GM23338 (cell line): ENCODE measurements at regions not wholly inside any gene's neighbourhood (a gene's known extent, or its start where the extent isn't known, plus 50 kb on each side); places are given as distances from the start of the nearest gene placed in this dataset.
A peak's percentile ranks its signal among the peaks of the same experiment; 100 is the strongest.

Source experiments
- ATAC-seq: fragments of 200-7000 bp; cut with Tn5 transposase; 3 replicates; pipeline ENCODE4 v1.9.1; 2020
- DNase-seq: peaks from one replicate; pipeline ENCODE4 v3.0.0-alpha.2; 2015; ENCODE audit warnings: low spot score
- H2AFZ ChIP-seq: fragments of 200-600 bp; sonication (generic); 2 replicates; pipeline ENCODE4 v1.8.0; 2016; ENCODE audit warnings: antibody characterized with exemption, mild to moderate bottlenecking, moderate library complexity
- H3F3A ChIP-seq: fragments of 200-600 bp; sonication (generic); replicated peaks from 2 replicates; pipeline ENCODE4 v1.8.0; 2017; ENCODE audit warnings: antibody characterized with exemption, mixed run types, low read depth
- H3K27ac ChIP-seq: fragments of 200-600 bp; sonication (generic); 2 replicates; pipeline ENCODE4 v1.6.1; 2016; ENCODE audit warnings: low read depth
- H3K27me3 ChIP-seq: fragments of 200-600 bp; sonication (generic); 2 replicates; pipeline ENCODE4 v1.8.0; 2016; ENCODE audit warnings: mild to moderate bottlenecking, mixed run types, moderate library complexity; ENCODE audit not compliant: insufficient read depth
- H3K36me3 ChIP-seq: fragments of 200-600 bp; sonication (generic); 2 replicates; pipeline ENCODE4 v1.8.0; 2016; ENCODE audit warnings: mild to moderate bottlenecking; ENCODE audit not compliant: insufficient read depth
- H3K4me1 ChIP-seq: fragments of 200-600 bp; sonication (generic); 2 replicates; pipeline ENCODE4 v1.8.0; 2016; ENCODE audit warnings: mild to moderate bottlenecking, moderate library complexity; ENCODE audit not compliant: insufficient read depth
- H3K4me2 ChIP-seq: fragments of 200-600 bp; sonication (generic); 2 replicates; pipeline ENCODE4 v1.7.1; 2017; ENCODE audit warnings: mixed run types
- H3K4me3 ChIP-seq: fragments of 200-600 bp; sonication (generic); 2 replicates; pipeline ENCODE4 v1.6.1; 2016; ENCODE audit warnings: mixed run types
- H3K79me2 ChIP-seq: fragments of 200-600 bp; sonication (generic); replicated peaks from 2 replicates; pipeline ENCODE4 v1.8.0; 2017; ENCODE audit warnings: mild to moderate bottlenecking; ENCODE audit not compliant: insufficient read depth
- H3K9me2 ChIP-seq: fragments of 200-600 bp; sonication (generic); 2 replicates; pipeline ENCODE4 v1.8.0; 2017; ENCODE audit not compliant: insufficient read depth
- H4K20me1 ChIP-seq: fragments of 200-600 bp; sonication (generic); replicated peaks from 2 replicates; pipeline ENCODE4 v1.8.0; 2017; ENCODE audit warnings: mild to moderate bottlenecking; ENCODE audit not compliant: insufficient read depth
- H3K27ac Mint-ChIP-seq: 2 replicates; pipeline ENCODE4 v1.8.0; 2020; ENCODE audit warnings: inconsistent platforms, mild to moderate bottlenecking, moderate library complexity, mixed read lengths
- H3K27me3 Mint-ChIP-seq: 3 replicates; pipeline ENCODE4 v1.8.0; 2022; ENCODE audit warnings: low read depth, mild to moderate bottlenecking, moderate library complexity, mixed read lengths, inconsistent platforms; ENCODE audit not compliant: insufficient read depth, poor library complexity
- H3K36me3 Mint-ChIP-seq: 3 replicates; pipeline ENCODE4 v1.8.0; 2021; ENCODE audit warnings: low read depth, mild to moderate bottlenecking, inconsistent platforms, moderate library complexity, mixed read lengths
- H3K4me1 Mint-ChIP-seq: 3 replicates; pipeline ENCODE4 v1.8.0; 2020; ENCODE audit warnings: mild to moderate bottlenecking, inconsistent platforms, mixed read lengths
- H3K4me3 Mint-ChIP-seq: 3 replicates; pipeline ENCODE4 v1.8.0; 2021; ENCODE audit warnings: moderate library complexity, mild to moderate bottlenecking, inconsistent platforms, mixed read lengths
- H3K9me3 Mint-ChIP-seq: 3 replicates; pipeline ENCODE4 v1.8.0; 2020; ENCODE audit warnings: moderate library complexity, mild to moderate bottlenecking, inconsistent platforms, mixed read lengths
- CREB1 ChIP-seq: fragments of 250-450 bp; sonication (Bioruptor Pico); IDR thresholded peaks from 2 replicates; pipeline ENCODE4 v1.5.0; 2020; ENCODE audit warnings: low read depth, mild to moderate bottlenecking, moderate library complexity
- EZH2 ChIP-seq: fragments of 200-600 bp; sonication (generic); IDR thresholded peaks from one replicate; pipeline ENCODE4 v1.8.0; 2017; ENCODE audit warnings: antibody characterized with exemption, mild to moderate bottlenecking, low read depth; ENCODE audit not compliant: unreplicated experiment
- EZH2phosphoT487 ChIP-seq: fragments of 200-600 bp; sonication (generic); IDR thresholded peaks from one replicate; pipeline ENCODE4 v1.8.1; 2018; ENCODE audit warnings: antibody characterized with exemption; ENCODE audit not compliant: unreplicated experiment
- JUNB ChIP-seq: IDR thresholded peaks from one replicate; pipeline ENCODE4 v1.6.1; 2016; ENCODE audit warnings: antibody characterized with exemption; ENCODE audit not compliant: unreplicated experiment
- NANOG ChIP-seq: IDR thresholded peaks from 2 replicates; pipeline ENCODE4 v1.6.1; 2016; ENCODE audit warnings: antibody characterized with exemption, borderline replicate concordance
- POLR2AphosphoS5 ChIP-seq: IDR thresholded peaks from 2 replicates; pipeline ENCODE4 v1.6.1; 2016; ENCODE audit warnings: antibody characterized with exemption, low read depth
- STAT1 ChIP-seq: IDR thresholded peaks from one replicate; pipeline ENCODE4 v1.6.1; 2016; ENCODE audit warnings: antibody characterized with exemption; ENCODE audit not compliant: unreplicated experiment
- ZNF114 ChIP-seq: fragments of 250-450 bp; sonication (Bioruptor Pico); IDR thresholded peaks from 2 replicates; pipeline ENCODE4 v1.5.0; 2020; ENCODE audit warnings: mild to moderate bottlenecking, moderate library complexity
- ZNF331 ChIP-seq: fragments of 250-450 bp; sonication (Bioruptor Pico); IDR thresholded peaks from 2 replicates; pipeline ENCODE4 v1.5.0; 2020; ENCODE audit warnings: low read depth, mild to moderate bottlenecking, moderate library complexity
- TF ChIP-seq, protein P1 (sequence below), 2 experiments: fragments of 200-600 bp in 1 of 2; sonication (generic) in 1 of 2; conservative IDR thresholded peaks; 2 replicates each; pipeline versions ENCODE4 v1.5.1 to v1.6.1; 2016 to 2017; ENCODE audit warnings: antibody characterized with exemption in 2 of 2, low read depth in 2 of 2, mild to moderate bottlenecking in 2 of 2, moderate library complexity in 1 of 2
- TF ChIP-seq, protein P2 (sequence below): IDR thresholded peaks from one replicate; pipeline ENCODE4 v1.6.1; 2018; ENCODE audit warnings: antibody characterized with exemption; ENCODE audit not compliant: unreplicated experiment
- TF ChIP-seq, protein P3 (sequence below): IDR thresholded peaks from 2 replicates; pipeline ENCODE4 v1.6.1; 2016; ENCODE audit warnings: antibody characterized with exemption
- TF ChIP-seq, protein P4 (sequence below): fragments of 250-450 bp; sonication (Bioruptor Pico); IDR thresholded peaks from 2 replicates; pipeline ENCODE4 v1.5.0; 2020; ENCODE audit warnings: mild to moderate bottlenecking, moderate library complexity

DNA sequence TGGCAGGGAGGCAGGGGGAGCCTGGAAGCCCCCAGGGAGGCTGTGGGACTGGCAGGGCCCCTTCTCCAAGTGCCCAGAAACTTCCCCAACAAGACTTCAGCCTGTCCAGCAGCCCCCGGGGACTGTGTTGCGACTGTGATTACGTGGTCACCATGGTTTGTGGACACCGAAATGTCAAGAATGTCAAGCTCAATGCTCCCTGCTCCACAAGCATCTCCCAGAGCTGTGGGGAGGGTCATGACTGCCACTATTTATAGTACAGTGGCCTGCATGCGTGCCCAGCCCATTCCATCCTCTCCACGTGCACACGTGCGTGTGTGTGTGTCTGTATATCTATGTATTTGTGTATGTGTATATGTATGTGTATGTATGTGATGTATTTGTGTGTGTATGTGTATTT lies 93.8 kb upstream of the MBOAT2 start:
- Histone ChIP-seq H3K4me3 (no peak overlapping the region), H3K27me3 (no peaks in the 10 kb centered on the region), H3F3A (no peaks in the 10 kb centered on the region), H2AFZ (no peak overlapping the region), H4K20me1 (no peaks in the 10 kb centered on the region), H3K27ac (no peak overlapping the region), H3K9me2 (no peaks in the 10 kb centered on the region), H3K4me2 (no peak overlapping the region), H3K79me2 (no peaks in the 10 kb centered on the region), H3K36me3 (no peaks in the 10 kb centered on the region), H3K4me1 (peaks cover 8% of the 10 kb centered on the region; the same call in 1 of the 2 replicates)
- no peak for TF ChIP-seq ZNF331
- TF ChIP-seq STAT1: no peak
- TF ChIP-seq, protein P1, sequence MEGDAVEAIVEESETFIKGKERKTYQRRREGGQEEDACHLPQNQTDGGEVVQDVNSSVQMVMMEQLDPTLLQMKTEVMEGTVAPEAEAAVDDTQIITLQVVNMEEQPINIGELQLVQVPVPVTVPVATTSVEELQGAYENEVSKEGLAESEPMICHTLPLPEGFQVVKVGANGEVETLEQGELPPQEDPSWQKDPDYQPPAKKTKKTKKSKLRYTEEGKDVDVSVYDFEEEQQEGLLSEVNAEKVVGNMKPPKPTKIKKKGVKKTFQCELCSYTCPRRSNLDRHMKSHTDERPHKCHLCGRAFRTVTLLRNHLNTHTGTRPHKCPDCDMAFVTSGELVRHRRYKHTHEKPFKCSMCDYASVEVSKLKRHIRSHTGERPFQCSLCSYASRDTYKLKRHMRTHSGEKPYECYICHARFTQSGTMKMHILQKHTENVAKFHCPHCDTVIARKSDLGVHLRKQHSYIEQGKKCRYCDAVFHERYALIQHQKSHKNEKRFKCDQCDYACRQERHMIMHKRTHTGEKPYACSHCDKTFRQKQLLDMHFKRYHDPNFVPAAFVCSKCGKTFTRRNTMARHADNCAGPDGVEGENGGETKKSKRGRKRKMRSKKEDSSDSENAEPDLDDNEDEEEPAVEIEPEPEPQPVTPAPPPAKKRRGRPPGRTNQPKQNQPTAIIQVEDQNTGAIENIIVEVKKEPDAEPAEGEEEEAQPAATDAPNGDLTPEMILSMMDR (conservative IDR thresholded peaks at IDR 0.05; ENCODE audit: low read depth in 2 of 2): no peak
- TF ChIP-seq, protein P2, sequence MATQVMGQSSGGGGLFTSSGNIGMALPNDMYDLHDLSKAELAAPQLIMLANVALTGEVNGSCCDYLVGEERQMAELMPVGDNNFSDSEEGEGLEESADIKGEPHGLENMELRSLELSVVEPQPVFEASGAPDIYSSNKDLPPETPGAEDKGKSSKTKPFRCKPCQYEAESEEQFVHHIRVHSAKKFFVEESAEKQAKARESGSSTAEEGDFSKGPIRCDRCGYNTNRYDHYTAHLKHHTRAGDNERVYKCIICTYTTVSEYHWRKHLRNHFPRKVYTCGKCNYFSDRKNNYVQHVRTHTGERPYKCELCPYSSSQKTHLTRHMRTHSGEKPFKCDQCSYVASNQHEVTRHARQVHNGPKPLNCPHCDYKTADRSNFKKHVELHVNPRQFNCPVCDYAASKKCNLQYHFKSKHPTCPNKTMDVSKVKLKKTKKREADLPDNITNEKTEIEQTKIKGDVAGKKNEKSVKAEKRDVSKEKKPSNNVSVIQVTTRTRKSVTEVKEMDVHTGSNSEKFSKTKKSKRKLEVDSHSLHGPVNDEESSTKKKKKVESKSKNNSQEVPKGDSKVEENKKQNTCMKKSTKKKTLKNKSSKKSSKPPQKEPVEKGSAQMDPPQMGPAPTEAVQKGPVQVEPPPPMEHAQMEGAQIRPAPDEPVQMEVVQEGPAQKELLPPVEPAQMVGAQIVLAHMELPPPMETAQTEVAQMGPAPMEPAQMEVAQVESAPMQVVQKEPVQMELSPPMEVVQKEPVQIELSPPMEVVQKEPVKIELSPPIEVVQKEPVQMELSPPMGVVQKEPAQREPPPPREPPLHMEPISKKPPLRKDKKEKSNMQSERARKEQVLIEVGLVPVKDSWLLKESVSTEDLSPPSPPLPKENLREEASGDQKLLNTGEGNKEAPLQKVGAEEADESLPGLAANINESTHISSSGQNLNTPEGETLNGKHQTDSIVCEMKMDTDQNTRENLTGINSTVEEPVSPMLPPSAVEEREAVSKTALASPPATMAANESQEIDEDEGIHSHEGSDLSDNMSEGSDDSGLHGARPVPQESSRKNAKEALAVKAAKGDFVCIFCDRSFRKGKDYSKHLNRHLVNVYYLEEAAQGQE: no peak
- no peak for TF ChIP-seq NANOG
- TF ChIP-seq CREB1 (CRISPR knock-in tag): no peak
- TF ChIP-seq POLR2AphosphoS5: no peak
- TF ChIP-seq EZH2: no peak
- TF ChIP-seq, protein P3, sequence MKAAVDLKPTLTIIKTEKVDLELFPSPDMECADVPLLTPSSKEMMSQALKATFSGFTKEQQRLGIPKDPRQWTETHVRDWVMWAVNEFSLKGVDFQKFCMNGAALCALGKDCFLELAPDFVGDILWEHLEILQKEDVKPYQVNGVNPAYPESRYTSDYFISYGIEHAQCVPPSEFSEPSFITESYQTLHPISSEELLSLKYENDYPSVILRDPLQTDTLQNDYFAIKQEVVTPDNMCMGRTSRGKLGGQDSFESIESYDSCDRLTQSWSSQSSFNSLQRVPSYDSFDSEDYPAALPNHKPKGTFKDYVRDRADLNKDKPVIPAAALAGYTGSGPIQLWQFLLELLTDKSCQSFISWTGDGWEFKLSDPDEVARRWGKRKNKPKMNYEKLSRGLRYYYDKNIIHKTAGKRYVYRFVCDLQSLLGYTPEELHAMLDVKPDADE: no peak
- TF ChIP-seq JUNB: no peak
- TF ChIP-seq EZH2phosphoT487: no peak
- TF ChIP-seq, protein P4, sequence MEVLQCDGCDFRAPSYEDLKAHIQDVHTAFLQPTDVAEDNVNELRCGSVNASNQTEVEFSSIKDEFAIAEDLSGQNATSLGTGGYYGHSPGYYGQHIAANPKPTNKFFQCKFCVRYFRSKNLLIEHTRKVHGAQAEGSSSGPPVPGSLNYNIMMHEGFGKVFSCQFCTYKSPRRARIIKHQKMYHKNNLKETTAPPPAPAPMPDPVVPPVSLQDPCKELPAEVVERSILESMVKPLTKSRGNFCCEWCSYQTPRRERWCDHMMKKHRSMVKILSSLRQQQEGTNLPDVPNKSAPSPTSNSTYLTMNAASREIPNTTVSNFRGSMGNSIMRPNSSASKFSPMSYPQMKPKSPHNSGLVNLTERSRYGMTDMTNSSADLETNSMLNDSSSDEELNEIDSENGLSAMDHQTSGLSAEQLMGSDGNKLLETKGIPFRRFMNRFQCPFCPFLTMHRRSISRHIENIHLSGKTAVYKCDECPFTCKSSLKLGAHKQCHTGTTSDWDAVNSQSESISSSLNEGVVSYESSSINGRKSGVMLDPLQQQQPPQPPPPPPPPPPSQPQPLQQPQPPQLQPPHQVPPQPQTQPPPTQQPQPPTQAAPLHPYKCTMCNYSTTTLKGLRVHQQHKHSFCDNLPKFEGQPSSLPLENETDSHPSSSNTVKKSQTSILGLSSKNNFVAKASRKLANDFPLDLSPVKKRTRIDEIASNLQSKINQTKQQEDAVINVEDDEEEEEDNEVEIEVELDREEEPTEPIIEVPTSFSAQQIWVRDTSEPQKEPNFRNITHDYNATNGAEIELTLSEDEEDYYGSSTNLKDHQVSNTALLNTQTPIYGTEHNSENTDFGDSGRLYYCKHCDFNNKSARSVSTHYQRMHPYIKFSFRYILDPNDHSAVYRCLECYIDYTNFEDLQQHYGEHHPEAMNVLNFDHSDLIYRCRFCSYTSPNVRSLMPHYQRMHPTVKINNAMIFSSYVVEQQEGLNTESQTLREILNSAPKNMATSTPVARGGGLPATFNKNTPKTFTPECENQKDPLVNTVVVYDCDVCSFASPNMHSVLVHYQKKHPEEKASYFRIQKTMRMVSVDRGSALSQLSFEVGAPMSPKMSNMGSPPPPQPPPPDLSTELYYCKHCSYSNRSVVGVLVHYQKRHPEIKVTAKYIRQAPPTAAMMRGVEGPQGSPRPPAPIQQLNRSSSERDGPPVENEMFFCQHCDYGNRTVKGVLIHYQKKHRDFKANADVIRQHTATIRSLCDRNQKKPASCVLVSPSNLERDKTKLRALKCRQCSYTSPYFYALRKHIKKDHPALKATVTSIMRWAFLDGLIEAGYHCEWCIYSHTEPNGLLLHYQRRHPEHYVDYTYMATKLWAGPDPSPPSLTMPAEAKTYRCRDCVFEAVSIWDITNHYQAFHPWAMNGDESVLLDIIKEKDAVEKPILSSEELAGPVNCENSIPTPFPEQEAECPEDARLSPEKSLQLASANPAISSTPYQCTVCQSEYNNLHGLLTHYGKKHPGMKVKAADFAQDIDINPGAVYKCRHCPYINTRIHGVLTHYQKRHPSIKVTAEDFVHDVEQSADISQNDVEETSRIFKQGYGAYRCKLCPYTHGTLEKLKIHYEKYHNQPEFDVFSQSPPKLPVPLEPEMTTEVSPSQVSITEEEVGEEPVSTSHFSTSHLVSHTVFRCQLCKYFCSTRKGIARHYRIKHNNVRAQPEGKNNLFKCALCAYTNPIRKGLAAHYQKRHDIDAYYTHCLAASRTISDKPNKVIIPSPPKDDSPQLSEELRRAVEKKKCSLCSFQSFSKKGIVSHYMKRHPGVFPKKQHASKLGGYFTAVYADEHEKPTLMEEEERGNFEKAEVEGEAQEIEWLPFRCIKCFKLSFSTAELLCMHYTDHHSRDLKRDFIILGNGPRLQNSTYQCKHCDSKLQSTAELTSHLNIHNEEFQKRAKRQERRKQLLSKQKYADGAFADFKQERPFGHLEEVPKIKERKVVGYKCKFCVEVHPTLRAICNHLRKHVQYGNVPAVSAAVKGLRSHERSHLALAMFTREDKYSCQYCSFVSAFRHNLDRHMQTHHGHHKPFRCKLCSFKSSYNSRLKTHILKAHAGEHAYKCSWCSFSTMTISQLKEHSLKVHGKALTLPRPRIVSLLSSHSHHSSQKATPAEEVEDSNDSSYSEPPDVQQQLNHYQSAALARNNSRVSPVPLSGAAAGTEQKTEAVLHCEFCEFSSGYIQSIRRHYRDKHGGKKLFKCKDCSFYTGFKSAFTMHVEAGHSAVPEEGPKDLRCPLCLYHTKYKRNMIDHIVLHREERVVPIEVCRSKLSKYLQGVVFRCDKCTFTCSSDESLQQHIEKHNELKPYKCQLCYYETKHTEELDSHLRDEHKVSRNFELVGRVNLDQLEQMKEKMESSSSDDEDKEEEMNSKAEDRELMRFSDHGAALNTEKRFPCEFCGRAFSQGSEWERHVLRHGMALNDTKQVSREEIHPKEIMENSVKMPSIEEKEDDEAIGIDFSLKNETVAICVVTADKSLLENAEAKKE (CRISPR knock-in tag): no peak
- TF ChIP-seq ZNF114 (CRISPR knock-in tag): no peak
- peaks cover 8% of the 10 kb centered on the region for H3K27me3 Mint-ChIP-seq
- H3K36me3 Mint-ChIP-seq: no peaks in the 10 kb centered on the region
- no peak overlapping the region for H3K4me3 Mint-ChIP-seq
- DNase-seq (no peak), ATAC-seq (no peak)
- H3K4me1 Mint-ChIP-seq: peaks cover 19% of the 10 kb centered on the region
- 0 out of 2 replicates have a peak overlapping the region, but pooled peaks have one; percentile 26 for H3K27ac Mint-ChIP-seq
- H3K9me3 Mint-ChIP-seq: no peaks in the 10 kb centered on the region
